ENCODE measurements at regions not wholly inside any gene's neighbourhood (a gene's known extent, or its start where the extent isn't known, plus 50 kb on each side); places are given as distances from the start of the nearest gene placed in this dataset.
"Not testable (repeated sequence)": the region's sequence is repeated elsewhere in the genome, so short reads cannot be mapped to it uniquely, and the experiment has no call there.

DNA sequence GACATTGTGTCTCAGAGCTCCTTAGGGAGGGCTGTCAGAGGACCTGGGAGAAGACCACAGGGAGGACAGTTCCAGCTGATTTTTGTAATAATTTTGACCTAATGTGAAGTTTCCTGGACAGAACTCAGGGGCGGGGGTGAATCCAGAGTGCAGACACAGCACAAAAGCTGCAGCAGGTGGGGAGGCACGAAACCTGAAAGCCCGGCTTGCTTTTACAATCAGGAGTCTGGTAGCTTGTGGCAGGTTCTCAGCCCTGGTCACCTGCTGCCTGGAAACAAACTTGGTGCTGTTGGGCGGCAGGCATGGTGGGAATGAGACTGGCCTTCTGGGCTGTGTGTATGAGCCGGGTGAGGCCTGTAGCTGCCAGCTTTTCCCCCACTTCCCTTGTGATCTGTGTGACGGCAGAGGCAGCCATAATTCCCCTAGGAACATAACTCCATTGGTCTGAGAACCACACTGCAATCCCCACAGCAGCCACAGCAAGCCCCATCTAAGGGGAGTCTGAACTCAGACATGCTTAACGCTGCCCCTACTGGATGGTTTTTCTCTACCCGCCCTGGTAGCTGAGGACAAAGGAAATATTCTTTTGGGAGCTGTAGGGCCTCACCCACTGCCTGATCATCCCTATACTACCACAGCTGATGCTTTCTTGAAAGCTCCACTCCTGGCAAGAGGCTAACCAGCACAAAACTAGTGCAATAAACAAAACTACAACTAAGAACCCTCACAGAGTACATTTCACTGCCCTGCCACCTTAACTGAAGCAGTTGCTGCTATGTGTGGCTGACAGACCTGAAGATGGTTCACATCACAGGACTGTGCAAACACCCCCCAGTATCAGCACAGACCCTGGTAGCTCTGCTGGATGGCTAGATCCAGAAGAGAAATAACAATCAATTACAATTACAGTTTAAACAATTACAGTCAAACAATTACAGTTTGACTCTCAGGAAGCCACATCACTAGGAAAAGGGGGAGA lies 1055.1 kb upstream of the GJE1 start:
- DNase-seq (ENCODE audit: low spot score): peak; percentile 44

DNA sequence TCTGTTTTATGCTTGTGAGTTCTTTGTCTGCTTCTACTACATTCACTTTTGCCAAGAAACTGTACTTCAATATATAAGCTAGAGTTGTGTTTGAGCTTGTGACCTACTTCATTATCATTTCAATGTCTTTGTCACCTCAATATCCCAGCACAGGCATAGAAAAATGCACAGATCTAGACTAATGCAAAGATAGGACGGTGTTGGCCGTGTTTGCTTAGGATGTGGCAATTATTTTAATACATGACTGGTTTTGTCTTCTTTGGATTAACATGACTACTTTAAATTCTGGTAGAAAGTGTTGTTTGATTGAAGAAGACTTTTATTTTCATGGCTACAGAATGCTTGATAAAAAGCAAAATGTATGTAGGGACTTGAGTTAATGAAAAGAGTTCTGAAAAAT lies 1075.0 kb upstream of the GJE1 start:
- no peak for DNase-seq (ENCODE audit: low spot score)

DNA sequence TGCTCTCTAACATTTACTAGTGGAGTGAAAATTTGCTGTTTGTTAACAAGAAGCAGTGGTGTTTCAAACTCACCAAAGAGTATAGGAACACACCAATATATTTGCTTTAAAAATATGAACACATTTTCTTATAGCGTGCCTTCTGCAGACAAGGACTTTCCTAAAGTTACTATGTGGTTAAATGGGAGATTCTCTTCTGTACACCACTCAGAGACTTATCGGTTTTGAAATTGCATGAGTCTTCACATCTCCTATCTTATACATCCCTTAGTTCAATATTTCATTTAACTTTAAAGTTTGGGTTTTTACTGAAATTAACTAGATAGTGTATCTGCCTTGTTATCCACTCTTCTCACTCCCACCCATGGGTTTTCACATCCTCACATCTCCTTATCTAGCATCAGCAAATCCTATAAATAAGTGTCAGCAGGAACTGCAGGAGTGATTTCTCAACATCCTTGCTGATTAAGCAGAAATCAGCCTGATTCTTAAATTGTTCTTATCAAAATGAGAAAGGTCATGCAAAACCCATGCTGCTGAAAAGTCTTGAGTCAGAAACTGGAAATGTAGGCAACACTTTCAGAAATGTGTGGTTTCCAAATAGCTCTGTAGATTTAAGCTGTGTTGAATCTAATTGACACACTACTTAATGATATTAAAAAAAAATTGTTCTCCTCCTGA lies 1075.6 kb upstream of the GJE1 start:
- DNase-seq (ENCODE audit: low spot score): no peak

DNA sequence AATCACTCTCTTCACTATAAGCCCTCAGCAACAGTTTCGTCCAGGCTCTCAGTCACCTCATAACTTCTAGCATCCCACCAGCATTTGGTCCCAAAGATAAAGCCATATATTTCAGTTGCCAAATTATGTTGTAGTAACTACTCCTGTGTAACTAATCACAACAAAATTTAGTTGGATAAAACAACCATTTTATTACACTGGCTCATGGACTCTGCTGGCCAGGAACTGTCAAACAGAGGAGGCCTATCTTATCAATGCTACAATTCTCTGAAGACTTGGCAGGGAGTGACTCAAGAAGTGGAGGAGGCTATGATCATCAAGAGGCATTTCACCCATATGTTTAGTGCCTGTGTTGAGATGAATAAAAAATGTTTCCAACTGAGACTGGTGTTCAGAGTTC lies 1082.3 kb upstream of the GJE1 start:
- DNase-seq (ENCODE audit: low spot score): no peak

DNA sequence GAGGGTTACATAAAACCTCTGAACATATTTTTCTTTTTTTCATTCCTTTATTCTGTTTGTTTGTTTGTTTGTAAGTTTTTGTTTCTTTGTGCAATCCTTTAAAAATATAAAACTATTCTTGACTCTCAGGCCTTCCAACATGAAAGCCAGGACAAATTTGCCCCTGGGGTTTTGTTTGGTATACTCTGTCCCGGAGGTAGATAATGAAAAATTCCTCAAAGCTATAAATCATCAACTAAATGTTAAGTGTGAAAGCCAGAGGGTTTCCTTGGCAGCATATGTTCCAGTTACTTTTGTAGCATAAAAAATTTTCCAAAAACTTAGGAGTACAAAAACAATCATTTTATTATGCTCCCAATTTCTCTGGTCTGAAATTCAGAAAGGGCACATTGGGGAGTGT lies 1084.3 kb upstream of the GJE1 start:
- no peak for DNase-seq (ENCODE audit: low spot score)

DNA sequence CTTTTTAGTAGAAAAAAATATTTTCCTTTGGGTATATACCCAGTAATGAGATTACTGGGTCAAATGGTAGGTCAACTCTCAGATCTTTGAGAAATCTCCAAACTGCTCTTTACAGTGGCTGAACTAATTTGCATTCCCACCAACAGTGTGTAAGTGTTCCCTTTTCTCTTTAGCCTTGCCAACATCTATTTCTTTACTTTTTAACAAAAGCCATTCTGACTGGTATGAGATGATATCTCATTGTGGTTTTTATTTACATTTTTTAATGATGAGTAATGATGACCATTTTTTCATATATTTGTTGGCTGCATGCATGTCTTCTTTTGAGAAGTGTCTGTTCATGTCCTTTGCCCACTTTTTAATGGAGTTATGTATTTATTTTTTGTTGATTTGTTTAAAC lies 1086.2 kb upstream of the GJE1 start:
- not testable (repeated sequence) for DNase-seq (ENCODE audit: low spot score)

DNA sequence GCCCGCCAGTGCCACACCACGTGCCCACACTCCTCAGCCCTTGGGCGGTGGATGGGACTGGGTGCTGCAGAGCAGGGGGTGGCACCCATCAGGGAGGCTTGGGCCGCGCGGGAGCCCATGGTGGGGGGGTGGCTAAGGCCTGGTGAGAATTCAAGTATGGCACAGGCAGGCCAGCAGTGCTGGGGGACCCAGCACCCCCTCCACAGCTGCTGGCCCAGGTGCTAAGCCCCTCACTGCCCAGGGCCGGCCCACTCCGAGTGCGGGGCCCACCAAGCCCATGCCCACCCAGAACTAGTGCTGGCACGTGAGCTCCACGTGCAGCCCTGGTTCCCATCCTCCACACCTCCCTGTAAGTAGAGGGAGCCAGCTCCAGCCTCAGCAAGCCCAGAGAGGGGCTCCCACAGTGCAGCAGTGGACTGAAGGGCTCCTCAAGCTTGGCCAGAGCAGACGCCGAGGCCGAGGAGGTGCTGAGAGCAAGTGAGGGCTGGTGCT lies 1091.1 kb upstream of the GJE1 start:
- no peak for DNase-seq (ENCODE audit: low spot score)

DNA sequence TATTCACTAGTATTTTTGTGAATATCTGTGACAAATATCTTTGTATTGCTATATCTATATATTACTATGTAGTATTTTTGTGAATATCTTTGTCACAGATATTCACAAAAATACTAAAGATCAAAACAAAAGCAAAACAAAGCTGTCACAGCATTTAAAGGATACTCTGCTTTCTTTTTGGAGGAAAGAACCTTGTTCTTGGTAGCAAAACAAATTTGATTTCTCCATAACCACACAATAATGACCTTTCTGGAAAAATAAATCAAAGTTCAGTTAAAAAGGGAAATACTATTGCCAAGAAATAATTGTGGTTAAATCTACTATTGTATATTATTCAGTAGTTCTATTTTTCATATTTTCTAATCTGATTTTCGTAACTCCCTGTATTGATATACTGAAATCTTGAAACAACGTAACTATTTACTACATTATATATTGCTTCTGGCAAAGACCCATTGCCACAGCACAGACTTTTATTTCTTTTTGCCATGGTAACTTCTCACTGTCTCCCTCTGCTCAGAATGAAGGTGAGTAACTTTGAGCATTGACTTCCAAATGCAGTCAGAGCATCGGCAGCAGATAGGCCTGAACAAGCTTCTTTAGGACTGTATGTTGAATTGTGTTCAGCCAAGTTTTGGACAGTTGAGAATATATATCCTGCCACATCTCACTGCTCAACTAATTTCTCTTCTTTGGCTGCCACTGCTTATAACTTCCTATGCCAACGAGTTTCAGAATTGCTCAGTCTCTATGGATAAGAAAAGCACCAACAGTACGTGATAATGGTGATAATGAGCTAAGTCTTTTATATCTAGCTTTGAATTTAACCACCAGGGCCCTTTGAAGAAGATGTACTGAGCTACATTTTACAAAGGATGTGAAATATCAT lies 1097.2 kb upstream of the GJE1 start:
- DNase-seq (ENCODE audit: low spot score): no peak

DNA sequence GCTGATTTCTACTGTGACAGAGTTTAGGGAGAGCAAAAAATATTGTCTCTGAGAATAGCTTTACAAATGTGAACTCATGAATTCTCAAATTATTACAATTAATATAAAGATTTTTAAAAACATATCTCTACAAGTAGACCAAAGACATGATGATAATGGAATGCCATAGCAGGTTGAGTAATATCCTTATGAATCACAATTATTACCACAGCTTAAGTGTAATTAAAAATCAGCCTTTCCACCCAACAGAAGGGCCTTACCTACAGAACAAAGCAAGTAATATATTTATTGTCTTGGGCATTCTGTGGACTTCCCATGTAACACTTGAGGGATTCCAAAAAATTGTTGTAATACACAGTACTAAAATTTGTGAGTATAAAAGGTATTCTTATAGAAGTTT lies 1099.6 kb upstream of the GJE1 start:
- no peak for DNase-seq (ENCODE audit: low spot score)

DNA sequence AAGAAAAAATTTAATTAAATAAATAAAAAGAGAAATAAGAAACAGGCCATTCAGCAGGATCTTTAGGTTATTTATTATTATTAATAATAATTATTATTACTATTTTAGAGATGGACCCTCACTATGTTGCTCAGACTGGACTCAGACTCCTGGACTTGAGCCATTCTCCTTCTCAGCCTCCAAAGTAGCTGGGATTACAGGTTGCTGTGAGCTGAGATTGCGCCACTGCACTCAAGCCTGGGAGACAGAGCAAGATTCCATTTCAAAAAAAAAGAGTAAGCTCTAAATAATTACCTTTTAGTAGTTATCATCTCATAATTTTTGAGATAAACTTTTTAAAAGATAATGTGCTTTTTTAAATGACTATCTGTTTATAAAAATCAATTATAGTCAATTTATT lies 1102.8 kb upstream of the GJE1 start:
- DNase-seq (ENCODE audit: low spot score): no peak

DNA sequence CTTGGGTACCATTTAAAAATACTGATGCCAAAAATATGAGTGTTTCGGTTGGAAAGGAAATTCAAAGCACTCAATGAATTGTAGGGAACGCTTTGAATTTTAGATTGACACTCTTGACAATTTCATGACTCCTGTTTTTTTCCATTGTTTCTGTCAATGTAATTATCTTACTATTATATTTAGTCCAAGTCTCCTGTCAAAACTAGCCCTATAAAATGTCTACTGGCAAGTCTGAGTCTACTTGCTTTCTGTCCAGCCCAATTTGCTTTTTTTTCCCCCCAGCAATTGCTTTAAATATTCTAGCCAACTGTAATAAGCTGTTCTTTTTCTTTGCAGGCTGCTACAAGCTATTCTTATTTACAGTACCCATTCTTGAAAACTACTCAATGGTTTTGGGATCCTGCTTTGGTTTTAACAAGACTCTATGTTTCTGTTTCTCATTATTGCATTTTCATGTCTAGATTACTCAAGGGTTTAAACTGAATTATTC lies 1103.9 kb upstream of the GJE1 start:
- DNase-seq (ENCODE audit: low spot score): no peak

DNA sequence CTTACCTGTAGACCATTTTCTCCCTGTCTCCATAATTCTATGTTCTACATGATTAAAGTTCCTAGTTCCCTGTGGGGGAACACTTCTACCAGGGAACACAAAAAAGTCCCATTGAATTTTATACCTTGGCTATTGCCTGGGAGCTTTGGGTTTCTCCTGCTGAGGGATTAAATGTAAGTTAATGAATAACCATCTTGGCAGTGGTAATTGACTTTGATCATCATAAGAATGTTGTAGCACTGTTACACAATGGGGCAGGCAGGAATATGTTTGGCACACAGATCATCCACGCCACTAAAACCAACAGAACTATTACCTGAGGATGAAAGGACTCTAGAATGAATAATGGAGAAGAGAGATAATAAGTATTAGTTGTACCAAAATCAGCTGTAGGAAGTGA lies 1106.2 kb upstream of the GJE1 start:
- no peak for DNase-seq (ENCODE audit: low spot score)

DNA sequence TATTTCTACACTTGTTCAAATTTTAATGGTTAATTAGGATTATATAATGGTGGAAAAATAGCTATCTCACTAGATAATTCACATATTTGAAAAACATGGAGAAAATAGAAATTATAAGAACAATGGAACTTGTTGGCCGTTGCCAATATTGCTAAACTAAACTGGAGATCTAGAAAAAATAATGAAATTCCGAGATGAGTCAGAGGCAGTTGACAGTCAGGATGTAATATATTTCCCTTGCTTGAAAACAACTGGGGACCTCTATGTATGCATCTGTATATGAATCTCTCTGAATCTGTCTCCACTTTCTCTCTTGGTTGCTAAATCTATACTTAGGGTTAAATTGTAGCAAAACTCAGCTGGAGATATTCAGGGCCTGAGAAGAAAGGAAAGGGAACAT lies 1108.2 kb upstream of the GJE1 start:
- no peak for DNase-seq (ENCODE audit: low spot score)

DNA sequence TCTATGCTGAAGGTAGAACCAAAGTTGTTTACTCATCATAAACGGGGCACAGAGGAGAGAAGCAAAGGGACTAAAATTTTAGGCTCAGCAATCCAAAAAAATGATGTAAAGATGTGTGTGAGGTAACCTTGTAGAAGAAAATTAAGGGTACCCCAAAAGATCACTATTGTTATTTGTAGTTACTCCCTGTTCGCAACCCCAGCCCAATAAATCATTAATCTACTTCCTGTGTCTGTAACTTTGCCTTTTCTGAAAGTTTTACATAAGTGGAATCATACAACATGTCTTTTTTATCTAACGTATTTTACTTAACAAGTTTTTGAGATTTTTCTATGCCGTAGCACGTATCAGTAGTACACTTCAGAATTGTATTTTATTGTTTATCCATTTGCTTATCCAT lies 1114.8 kb upstream of the GJE1 start:
- DNase-seq (ENCODE audit: low spot score): no peak

DNA sequence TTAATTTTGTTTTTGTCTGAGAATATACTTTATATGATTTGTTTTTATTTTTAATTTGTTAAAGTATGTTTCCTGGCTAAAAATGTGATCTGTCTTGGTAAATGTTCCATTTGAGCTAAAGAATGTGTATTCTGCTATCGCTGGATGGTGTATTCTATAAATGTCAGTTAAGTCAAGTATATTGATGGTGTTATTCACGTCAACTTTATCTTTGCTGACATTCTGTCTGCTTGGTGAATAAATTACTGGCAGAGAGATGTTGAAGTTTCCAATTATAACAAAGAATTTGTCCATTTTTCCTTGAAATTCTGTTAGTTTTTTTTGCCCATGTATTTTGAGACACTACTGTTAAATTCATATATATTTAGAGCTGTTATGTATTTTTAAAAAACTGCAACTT lies 1131.8 kb upstream of the GJE1 start:
- no peak for DNase-seq (ENCODE audit: low spot score)

DNA sequence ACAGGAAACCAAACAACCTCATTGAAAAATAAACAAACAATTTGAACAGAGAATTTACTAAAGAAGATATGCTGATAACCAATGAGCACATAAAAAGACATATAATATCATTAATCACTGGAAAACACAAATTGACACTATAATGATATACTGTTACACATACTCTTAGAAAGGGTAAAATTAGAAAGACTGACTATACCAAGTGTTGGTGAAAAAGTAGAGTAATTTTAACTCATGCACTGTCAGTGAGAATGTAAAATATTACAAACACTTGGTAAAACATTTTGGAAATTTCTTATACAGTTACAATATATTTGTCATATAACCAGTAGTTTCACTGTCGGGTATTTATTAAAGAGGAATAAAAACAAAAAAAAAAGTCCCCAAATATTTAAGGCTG lies 1139.2 kb upstream of the GJE1 start:
- no peak for DNase-seq (ENCODE audit: low spot score)

DNA sequence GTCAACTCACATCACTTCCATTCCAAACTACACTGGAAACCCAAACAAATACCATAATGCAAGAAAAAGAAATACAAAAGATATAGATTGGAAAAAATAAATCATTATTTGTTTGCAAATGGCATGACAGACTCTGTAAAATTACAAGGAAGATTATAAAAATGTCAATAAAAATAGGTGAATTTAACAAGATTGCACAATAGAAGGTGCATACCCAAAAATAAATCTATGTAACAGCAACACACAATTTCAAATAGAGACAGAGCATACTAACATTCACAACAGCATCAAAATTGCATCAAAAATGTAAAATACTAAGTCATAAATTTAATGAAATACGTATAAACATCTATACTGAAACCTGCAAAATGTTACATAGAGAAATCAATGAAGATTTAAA lies 1140.0 kb upstream of the GJE1 start:
- no peak for DNase-seq (ENCODE audit: low spot score)

DNA sequence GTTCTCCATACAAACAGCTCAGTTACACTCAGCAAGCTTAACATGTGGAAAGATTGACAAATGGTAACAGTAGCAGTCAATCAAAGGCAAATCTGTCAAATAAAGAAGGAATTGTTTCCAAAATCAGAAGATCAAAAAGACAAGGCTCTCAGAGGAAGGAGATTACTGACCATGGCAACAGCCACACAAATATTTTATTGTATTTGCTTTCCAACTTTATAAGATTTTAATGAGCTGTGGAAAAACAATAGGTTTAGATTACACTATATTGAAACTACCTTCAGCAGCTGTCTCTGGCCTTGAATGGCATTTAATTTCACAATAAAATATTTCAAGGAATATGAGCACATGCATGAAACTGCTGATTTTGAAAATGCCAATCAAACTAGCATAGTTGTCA lies 1143.9 kb upstream of the GJE1 start:
- no peak for DNase-seq (ENCODE audit: low spot score)

DNA sequence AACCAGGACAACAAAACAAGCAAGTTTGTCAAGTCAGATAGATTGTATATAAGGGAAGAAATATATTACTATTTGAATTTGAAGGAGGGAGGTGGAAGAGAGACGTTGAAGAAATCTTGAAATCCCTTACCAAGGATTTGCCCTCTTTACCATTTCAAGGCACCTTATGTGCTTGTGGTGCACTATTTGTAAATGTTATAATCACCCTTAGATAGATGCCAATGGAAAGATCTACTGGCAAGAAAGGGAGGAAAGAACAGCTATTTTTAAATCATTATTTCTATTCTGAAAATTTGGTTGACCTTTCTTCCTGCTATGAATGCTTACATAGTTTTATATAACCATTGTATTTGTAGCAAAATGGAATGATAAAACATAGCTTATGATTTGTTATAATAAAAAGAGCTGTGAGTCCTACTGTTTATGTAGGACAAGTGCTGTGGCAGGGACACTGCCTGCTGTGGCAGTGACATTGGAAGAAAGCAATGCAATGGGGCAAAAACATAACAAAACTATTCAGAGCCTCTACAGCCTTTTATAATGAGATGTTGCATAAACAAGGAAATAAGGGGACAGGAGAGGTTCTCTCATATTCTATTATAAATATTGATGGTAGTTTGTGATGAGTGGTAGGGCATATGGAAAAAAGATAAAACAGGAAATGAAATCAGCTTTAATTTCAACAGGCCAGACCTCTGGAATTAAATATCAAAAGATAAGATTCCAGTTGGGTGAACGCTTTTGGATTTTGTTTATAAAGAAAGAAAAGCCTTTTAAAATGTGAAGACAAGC lies 1145.2 kb upstream of the GJE1 start:
- DNase-seq (ENCODE audit: low spot score): no peak

DNA sequence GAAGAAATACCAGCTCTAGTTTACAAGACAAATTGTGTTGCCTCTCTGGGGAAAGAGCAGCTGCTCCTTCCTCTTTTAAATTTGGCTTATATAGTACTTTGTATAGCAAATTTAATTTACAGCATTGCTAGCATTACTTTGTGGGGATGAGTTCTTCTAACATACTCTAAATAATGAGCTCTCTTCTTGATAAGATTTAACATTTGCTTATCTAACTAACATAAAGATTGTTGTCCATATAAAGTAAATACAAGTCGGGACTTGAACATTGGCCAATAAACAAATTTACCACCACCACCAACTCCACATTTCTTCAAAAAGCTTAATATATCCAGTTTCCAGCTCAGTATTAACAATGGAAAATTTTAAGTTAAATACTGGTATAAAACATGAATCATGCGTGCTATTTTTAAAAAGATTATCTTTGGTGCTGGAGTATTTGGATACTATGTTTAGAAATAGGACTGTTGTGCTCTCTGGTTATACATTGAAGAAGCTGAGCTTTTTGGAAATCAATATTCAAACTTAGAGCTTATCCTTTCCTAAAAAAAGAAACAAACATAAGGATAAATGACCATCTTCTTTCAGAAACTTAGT lies 1146.9 kb upstream of the GJE1 start:
- no peak for DNase-seq (ENCODE audit: low spot score)

Measured in D341Med (cell line).